Stimulated activated CD4-positive, alpha-beta T cell treated with anti-CD3 and anti-CD28 coated beads, Interleukin-1b, Interleukin-23, amount 100 ng/mL, for 24 hours (primary cell): ENCODE measurements at regions not wholly inside any gene's neighbourhood (a gene's known extent, or its start where the extent isn't known, plus 50 kb on each side); places are given as distances from the start of the nearest gene placed in this dataset.

Experiments used
- DNase-seq, 4 experiments: peaks; one replicate each; pipeline ENCODE4 v3.0.0-alpha.2; 2020; ENCODE audit warnings: low read depth in 4 of 4, low spot score in 1 of 4

GRCh38 chr18:41268271-41268670 lies 686.8 kb upstream of the PIK3C3 start:
- DNase-seq = no peak

GRCh38 chr18:41266616-41267015 lies 688.4 kb upstream of the PIK3C3 start:
- no peak for DNase-seq

- DNase-seq = no peak
These were observed 688.8 kb upstream of the PIK3C3 start for GRCh38 chr18:41266204-41266603.

- no peak for DNase-seq
These were observed 690.0 kb upstream of the PIK3C3 start for GRCh38 chr18:41265047-41265446.

- DNase-seq = no peak
These were observed 691.1 kb upstream of the PIK3C3 start for GRCh38 chr18:41263956-41264355.

GRCh38 chr18:41262688-41263087 lies 692.3 kb upstream of the PIK3C3 start:
- DNase-seq = no peak

- DNase-seq = no peak
These were observed 710.4 kb upstream of the PIK3C3 start for GRCh38 chr18:41244591-41245037.

- DNase-seq = no peak
These were observed 717.7 kb upstream of the PIK3C3 start for GRCh38 chr18:41237317-41237716.

- no peak for DNase-seq
These were observed 723.4 kb upstream of the PIK3C3 start for GRCh38 chr18:41231681-41232080.

GRCh38 chr18:41227993-41228392 lies 727.0 kb upstream of the PIK3C3 start:
- no peak for DNase-seq

- DNase-seq = no peak
These were observed 728.1 kb upstream of the PIK3C3 start for GRCh38 chr18:41226911-41227310.

- DNase-seq = no peak
These were observed 728.8 kb upstream of the PIK3C3 start for GRCh38 chr18:41226186-41226585.

GRCh38 chr18:41216341-41217003 lies 738.6 kb upstream of the PIK3C3 start:
- no peak for DNase-seq

- no peak for DNase-seq
These were observed 747.3 kb upstream of the PIK3C3 start for GRCh38 chr18:41207706-41208105.

GRCh38 chr18:41206341-41206830 lies 748.6 kb upstream of the PIK3C3 start:
- DNase-seq = no peak

GRCh38 chr18:41199212-41199611 lies 755.8 kb upstream of the PIK3C3 start:
- no peak for DNase-seq

GRCh38 chr18:41197967-41198366 lies 757.1 kb upstream of the PIK3C3 start:
- no peak for DNase-seq

GRCh38 chr18:41170346-41170745 lies 784.7 kb upstream of the PIK3C3 start:
- no peak for DNase-seq

- DNase-seq = no peak
These were observed 789.4 kb upstream of the PIK3C3 start for GRCh38 chr18:41165625-41166024.

- DNase-seq = no peak
These were observed 792.3 kb upstream of the PIK3C3 start for GRCh38 chr18:41162781-41163180.

GRCh38 chr18:41162191-41162590 lies 792.8 kb upstream of the PIK3C3 start:
- no peak for DNase-seq

GRCh38 chr18:41155910-41156851 lies 798.9 kb upstream of the PIK3C3 start:
- no peak for DNase-seq
